ENCODE measurements at regions not wholly inside any gene's neighbourhood (a gene's known extent, or its start where the extent isn't known, plus 50 kb on each side); places are given as distances from the start of the nearest gene placed in this dataset.

DNA sequence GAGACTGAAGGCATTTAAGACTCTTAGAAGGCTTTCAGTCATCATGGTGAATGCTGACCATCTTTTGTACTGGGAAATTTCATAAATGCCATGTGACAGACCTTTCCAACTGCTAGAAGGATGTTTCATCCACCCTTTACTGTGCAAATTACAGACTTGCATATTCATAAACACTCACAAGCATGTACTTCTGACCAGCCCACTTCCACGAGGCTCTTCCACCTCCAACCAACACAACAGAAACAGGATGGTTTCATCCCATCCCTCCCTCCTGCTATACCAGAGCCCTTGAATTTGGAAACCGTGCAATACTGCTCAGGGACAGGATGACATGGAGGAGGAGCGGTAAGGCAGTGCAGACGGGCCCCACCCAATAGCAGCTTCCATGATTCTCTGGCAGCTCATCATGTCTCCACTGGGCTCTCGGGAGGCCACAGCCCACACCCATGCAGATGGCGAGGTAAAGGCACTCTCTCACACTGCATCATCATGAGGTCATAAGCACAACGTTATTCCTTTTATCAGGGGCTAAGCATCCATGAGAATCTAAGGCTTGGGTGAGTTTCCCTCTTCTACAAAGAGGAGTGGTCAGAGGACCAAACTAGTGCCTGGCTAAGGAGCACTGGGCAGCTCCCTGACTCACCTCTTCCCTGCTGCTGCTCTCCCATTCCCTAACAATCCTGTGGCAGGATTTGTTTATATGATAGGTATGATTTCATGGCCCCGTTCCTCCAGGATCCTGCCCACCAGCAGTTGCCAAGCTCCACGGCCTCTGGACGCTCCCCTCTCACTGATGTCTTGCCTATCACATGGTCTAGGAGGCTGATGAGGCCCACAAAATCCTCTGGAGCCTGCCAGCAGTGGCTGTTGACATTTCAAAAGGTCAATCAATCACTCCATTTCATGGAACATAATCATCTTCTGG is 94.4 kb upstream of the FSTL4 start (continued):
- no peak for TF ChIP-seq TBL1XR1 (IDR thresholded peaks at IDR 0.05; ENCODE audit: low read depth, low read length)
- TF ChIP-seq KLF5 (IDR thresholded peaks at IDR 0.05; ENCODE audit: partially characterized antibody): no peak
- no peak for TF ChIP-seq PAX5 (IDR thresholded peaks at IDR 0.05; ENCODE audit: borderline replicate concordance, low read depth, low read length)
- TF ChIP-seq CHD1 (IDR thresholded peaks at IDR 0.05; ENCODE audit: low read depth, low read length): no peak
- TF ChIP-seq ZBTB33 (IDR thresholded peaks at IDR 0.05): no peak
- TF ChIP-seq HDAC6 (IDR thresholded peaks at IDR 0.05; ENCODE audit: unreplicated experiment): no peak
- TF ChIP-seq, protein P1, sequence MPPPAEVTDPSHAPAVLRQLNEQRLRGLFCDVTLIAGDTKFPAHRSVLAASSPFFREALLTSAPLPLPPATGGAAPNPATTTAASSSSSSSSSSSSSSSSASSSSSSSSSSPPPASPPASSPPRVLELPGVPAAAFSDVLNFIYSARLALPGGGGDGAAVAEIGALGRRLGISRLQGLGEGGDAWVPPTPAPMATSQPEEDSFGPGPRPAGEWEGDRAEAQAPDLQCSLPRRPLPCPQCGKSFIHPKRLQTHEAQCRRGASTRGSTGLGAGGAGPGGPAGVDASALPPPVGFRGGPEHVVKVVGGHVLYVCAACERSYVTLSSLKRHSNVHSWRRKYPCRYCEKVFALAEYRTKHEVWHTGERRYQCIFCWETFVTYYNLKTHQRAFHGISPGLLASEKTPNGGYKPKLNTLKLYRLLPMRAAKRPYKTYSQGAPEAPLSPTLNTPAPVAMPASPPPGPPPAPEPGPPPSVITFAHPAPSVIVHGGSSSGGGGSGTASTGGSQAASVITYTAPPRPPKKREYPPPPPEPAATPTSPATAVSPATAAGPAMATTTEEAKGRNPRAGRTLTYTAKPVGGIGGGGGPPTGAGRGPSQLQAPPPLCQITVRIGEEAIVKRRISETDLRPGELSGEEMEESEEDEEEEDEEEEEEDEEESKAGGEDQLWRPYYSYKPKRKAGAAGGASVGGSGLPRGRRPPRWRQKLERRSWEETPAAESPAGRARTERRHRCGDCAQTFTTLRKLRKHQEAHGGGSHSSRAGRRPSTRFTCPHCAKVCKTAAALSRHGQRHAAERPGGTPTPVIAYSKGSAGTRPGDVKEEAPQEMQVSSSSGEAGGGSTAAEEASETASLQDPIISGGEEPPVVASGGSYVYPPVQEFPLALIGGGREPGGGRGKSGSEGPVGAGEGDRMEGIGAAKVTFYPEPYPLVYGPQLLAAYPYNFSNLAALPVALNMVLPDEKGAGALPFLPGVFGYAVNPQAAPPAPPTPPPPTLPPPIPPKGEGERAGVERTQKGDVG (CRISPR knock-in tag; IDR thresholded peaks at IDR 0.05): no peak
- TF ChIP-seq HDAC2 (IDR thresholded peaks at IDR 0.05): no peak
